GM23338 (cell line): ENCODE measurements at regions not wholly inside any gene's neighbourhood (a gene's known extent, or its start where the extent isn't known, plus 50 kb on each side); places are given as distances from the start of the nearest gene placed in this dataset.

ENCODE experiments used
- ATAC-seq: fragments of 200-7000 bp; cut with Tn5 transposase; 3 replicates; pipeline ENCODE4 v1.9.1; 2020
- DNase-seq: peaks from one replicate; pipeline ENCODE4 v3.0.0-alpha.2; 2015; ENCODE audit warnings: low spot score
- H2AFZ ChIP-seq: fragments of 200-600 bp; sonication (generic); 2 replicates; pipeline ENCODE4 v1.8.0; 2016; ENCODE audit warnings: antibody characterized with exemption, mild to moderate bottlenecking, moderate library complexity
- H3F3A ChIP-seq: fragments of 200-600 bp; sonication (generic); replicated peaks from 2 replicates; pipeline ENCODE4 v1.8.0; 2017; ENCODE audit warnings: antibody characterized with exemption, mixed run types, low read depth
- H3K27ac ChIP-seq: fragments of 200-600 bp; sonication (generic); 2 replicates; pipeline ENCODE4 v1.6.1; 2016; ENCODE audit warnings: low read depth
- H3K27me3 ChIP-seq: fragments of 200-600 bp; sonication (generic); 2 replicates; pipeline ENCODE4 v1.8.0; 2016; ENCODE audit warnings: mild to moderate bottlenecking, mixed run types, moderate library complexity; ENCODE audit not compliant: insufficient read depth
- H3K36me3 ChIP-seq: fragments of 200-600 bp; sonication (generic); 2 replicates; pipeline ENCODE4 v1.8.0; 2016; ENCODE audit warnings: mild to moderate bottlenecking; ENCODE audit not compliant: insufficient read depth
- H3K4me1 ChIP-seq: fragments of 200-600 bp; sonication (generic); 2 replicates; pipeline ENCODE4 v1.8.0; 2016; ENCODE audit warnings: mild to moderate bottlenecking, moderate library complexity; ENCODE audit not compliant: insufficient read depth
- H3K4me2 ChIP-seq: fragments of 200-600 bp; sonication (generic); 2 replicates; pipeline ENCODE4 v1.7.1; 2017; ENCODE audit warnings: mixed run types
- H3K4me3 ChIP-seq: fragments of 200-600 bp; sonication (generic); 2 replicates; pipeline ENCODE4 v1.6.1; 2016; ENCODE audit warnings: mixed run types
- H3K79me2 ChIP-seq: fragments of 200-600 bp; sonication (generic); replicated peaks from 2 replicates; pipeline ENCODE4 v1.8.0; 2017; ENCODE audit warnings: mild to moderate bottlenecking; ENCODE audit not compliant: insufficient read depth
- H3K9me2 ChIP-seq: fragments of 200-600 bp; sonication (generic); 2 replicates; pipeline ENCODE4 v1.8.0; 2017; ENCODE audit not compliant: insufficient read depth
- H4K20me1 ChIP-seq: fragments of 200-600 bp; sonication (generic); replicated peaks from 2 replicates; pipeline ENCODE4 v1.8.0; 2017; ENCODE audit warnings: mild to moderate bottlenecking; ENCODE audit not compliant: insufficient read depth
- H3K27ac Mint-ChIP-seq: 2 replicates; pipeline ENCODE4 v1.8.0; 2020; ENCODE audit warnings: inconsistent platforms, mild to moderate bottlenecking, moderate library complexity, mixed read lengths
- H3K27me3 Mint-ChIP-seq: 3 replicates; pipeline ENCODE4 v1.8.0; 2022; ENCODE audit warnings: low read depth, mild to moderate bottlenecking, moderate library complexity, mixed read lengths, inconsistent platforms; ENCODE audit not compliant: insufficient read depth, poor library complexity
- H3K36me3 Mint-ChIP-seq: 3 replicates; pipeline ENCODE4 v1.8.0; 2021; ENCODE audit warnings: low read depth, mild to moderate bottlenecking, inconsistent platforms, moderate library complexity, mixed read lengths
- H3K4me1 Mint-ChIP-seq: 3 replicates; pipeline ENCODE4 v1.8.0; 2020; ENCODE audit warnings: mild to moderate bottlenecking, inconsistent platforms, mixed read lengths
- H3K4me3 Mint-ChIP-seq: 3 replicates; pipeline ENCODE4 v1.8.0; 2021; ENCODE audit warnings: moderate library complexity, mild to moderate bottlenecking, inconsistent platforms, mixed read lengths
- H3K9me3 Mint-ChIP-seq: 3 replicates; pipeline ENCODE4 v1.8.0; 2020; ENCODE audit warnings: moderate library complexity, mild to moderate bottlenecking, inconsistent platforms, mixed read lengths
- CREB1 ChIP-seq: fragments of 250-450 bp; sonication (Bioruptor Pico); IDR thresholded peaks from 2 replicates; pipeline ENCODE4 v1.5.0; 2020; ENCODE audit warnings: low read depth, mild to moderate bottlenecking, moderate library complexity
- EZH2 ChIP-seq: fragments of 200-600 bp; sonication (generic); IDR thresholded peaks from one replicate; pipeline ENCODE4 v1.8.0; 2017; ENCODE audit warnings: antibody characterized with exemption, mild to moderate bottlenecking, low read depth; ENCODE audit not compliant: unreplicated experiment
- EZH2phosphoT487 ChIP-seq: fragments of 200-600 bp; sonication (generic); IDR thresholded peaks from one replicate; pipeline ENCODE4 v1.8.1; 2018; ENCODE audit warnings: antibody characterized with exemption; ENCODE audit not compliant: unreplicated experiment
- JUNB ChIP-seq: IDR thresholded peaks from one replicate; pipeline ENCODE4 v1.6.1; 2016; ENCODE audit warnings: antibody characterized with exemption; ENCODE audit not compliant: unreplicated experiment
- NANOG ChIP-seq: IDR thresholded peaks from 2 replicates; pipeline ENCODE4 v1.6.1; 2016; ENCODE audit warnings: antibody characterized with exemption, borderline replicate concordance
- POLR2AphosphoS5 ChIP-seq: IDR thresholded peaks from 2 replicates; pipeline ENCODE4 v1.6.1; 2016; ENCODE audit warnings: antibody characterized with exemption, low read depth
- STAT1 ChIP-seq: IDR thresholded peaks from one replicate; pipeline ENCODE4 v1.6.1; 2016; ENCODE audit warnings: antibody characterized with exemption; ENCODE audit not compliant: unreplicated experiment
- ZNF114 ChIP-seq: fragments of 250-450 bp; sonication (Bioruptor Pico); IDR thresholded peaks from 2 replicates; pipeline ENCODE4 v1.5.0; 2020; ENCODE audit warnings: mild to moderate bottlenecking, moderate library complexity
- ZNF331 ChIP-seq: fragments of 250-450 bp; sonication (Bioruptor Pico); IDR thresholded peaks from 2 replicates; pipeline ENCODE4 v1.5.0; 2020; ENCODE audit warnings: low read depth, mild to moderate bottlenecking, moderate library complexity
- TF ChIP-seq, protein P1 (sequence below): IDR thresholded peaks from 2 replicates; pipeline ENCODE4 v1.6.1; 2016; ENCODE audit warnings: antibody characterized with exemption
- TF ChIP-seq, protein P2 (sequence below): IDR thresholded peaks from one replicate; pipeline ENCODE4 v1.6.1; 2018; ENCODE audit warnings: antibody characterized with exemption; ENCODE audit not compliant: unreplicated experiment

DNA sequence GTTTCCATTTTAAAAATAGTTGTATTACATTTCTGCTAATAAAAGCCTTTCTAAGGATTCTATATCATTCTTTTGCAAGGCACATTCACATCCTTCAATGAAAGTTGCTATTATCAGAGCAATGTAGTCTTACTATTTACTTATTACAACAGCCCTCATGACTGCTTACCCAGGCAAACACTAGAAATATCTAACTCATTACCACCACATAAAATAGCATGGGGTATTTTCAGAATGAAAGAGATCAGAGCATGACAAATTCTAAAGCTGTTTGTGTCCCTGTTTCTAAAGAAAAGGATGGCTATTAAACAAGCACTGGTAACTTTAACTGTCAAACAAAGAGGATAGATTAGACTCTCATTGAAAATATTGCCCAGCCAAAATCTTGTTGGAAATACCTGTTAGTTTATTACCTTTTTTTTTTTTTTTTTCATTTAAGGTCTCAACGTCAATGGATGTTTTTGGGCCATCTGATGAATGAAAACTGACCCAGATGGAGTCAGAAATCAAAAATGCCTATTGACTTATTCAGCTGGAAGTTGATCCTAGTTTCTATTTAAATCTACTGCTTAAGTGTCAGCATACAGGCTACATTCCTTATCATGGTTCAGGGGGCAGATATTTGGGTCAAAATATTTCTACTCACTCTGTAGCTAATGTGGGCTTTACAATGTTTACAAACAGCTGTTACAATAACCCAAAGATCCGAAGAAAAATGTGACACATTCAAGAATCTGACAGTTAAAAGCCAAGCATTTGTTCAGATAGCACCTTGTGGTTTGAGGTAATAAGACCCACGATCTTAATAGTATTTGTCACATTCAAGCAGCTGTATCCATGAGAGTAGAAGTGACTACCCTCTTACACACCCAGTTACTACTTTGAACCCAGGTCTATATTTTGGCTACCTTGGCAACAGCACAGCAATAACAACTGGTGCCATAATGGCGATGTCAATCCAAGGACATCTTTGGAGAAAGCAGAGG lies 554.8 kb upstream of the MEF2C start (continued):
- no peak for TF ChIP-seq ZNF114 (CRISPR knock-in tag)
- TF ChIP-seq JUNB = no peak

DNA sequence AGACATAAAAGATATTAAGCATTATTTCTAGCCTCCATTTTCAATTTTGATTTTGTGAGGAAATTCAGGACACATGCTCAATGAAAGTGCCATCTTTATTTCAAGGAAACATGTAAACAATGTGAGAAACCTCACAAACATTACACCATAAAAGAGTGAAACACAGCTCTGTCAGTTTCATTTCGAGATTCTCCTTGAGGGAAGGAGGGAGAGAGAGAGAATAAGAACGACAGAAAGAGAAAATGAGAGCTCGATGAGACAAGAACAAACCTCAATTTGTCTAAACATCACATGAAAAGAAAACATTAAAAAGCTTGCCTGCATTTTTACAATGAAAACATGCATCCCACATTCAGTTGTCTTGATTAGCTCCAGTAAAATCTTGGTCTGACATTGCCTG lies 553.5 kb upstream of the MEF2C start:
- DNase-seq (no peak), ATAC-seq (no peak)
- Histone ChIP-seq H3K27ac (no peak overlapping the region), H3K4me2 (no peak overlapping the region), H3K4me1 (no peaks in the 10 kb centered on the region), H3K4me3 (no peak overlapping the region), H3K27me3 (no peaks in the 10 kb centered on the region), H3K36me3 (no peaks in the 10 kb centered on the region), H3K79me2 (no peaks in the 10 kb centered on the region), H3K9me2 (no peaks in the 10 kb centered on the region), H3F3A (no peaks in the 10 kb centered on the region), H4K20me1 (no peaks in the 10 kb centered on the region), H2AFZ (peak overlapping the region; percentile 69; the same call in 1 of the 2 replicates)
- no peaks in the 10 kb centered on the region for H3K27me3 Mint-ChIP-seq
- peaks cover 11% of the 10 kb centered on the region for H3K4me1 Mint-ChIP-seq
- H3K4me3 Mint-ChIP-seq = no peak overlapping the region
- TF ChIP-seq STAT1 = no peak
- TF ChIP-seq JUNB = no peak
- TF ChIP-seq EZH2phosphoT487 = no peak
- TF ChIP-seq, protein P1, sequence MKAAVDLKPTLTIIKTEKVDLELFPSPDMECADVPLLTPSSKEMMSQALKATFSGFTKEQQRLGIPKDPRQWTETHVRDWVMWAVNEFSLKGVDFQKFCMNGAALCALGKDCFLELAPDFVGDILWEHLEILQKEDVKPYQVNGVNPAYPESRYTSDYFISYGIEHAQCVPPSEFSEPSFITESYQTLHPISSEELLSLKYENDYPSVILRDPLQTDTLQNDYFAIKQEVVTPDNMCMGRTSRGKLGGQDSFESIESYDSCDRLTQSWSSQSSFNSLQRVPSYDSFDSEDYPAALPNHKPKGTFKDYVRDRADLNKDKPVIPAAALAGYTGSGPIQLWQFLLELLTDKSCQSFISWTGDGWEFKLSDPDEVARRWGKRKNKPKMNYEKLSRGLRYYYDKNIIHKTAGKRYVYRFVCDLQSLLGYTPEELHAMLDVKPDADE = no peak
- no peak for TF ChIP-seq ZNF114 (CRISPR knock-in tag)
- TF ChIP-seq POLR2AphosphoS5 = no peak
- TF ChIP-seq ZNF331 (CRISPR knock-in tag) = no peak
- TF ChIP-seq CREB1 (CRISPR knock-in tag) = no peak
- TF ChIP-seq NANOG = no peak
- no peak for TF ChIP-seq EZH2
- TF ChIP-seq, protein P2, sequence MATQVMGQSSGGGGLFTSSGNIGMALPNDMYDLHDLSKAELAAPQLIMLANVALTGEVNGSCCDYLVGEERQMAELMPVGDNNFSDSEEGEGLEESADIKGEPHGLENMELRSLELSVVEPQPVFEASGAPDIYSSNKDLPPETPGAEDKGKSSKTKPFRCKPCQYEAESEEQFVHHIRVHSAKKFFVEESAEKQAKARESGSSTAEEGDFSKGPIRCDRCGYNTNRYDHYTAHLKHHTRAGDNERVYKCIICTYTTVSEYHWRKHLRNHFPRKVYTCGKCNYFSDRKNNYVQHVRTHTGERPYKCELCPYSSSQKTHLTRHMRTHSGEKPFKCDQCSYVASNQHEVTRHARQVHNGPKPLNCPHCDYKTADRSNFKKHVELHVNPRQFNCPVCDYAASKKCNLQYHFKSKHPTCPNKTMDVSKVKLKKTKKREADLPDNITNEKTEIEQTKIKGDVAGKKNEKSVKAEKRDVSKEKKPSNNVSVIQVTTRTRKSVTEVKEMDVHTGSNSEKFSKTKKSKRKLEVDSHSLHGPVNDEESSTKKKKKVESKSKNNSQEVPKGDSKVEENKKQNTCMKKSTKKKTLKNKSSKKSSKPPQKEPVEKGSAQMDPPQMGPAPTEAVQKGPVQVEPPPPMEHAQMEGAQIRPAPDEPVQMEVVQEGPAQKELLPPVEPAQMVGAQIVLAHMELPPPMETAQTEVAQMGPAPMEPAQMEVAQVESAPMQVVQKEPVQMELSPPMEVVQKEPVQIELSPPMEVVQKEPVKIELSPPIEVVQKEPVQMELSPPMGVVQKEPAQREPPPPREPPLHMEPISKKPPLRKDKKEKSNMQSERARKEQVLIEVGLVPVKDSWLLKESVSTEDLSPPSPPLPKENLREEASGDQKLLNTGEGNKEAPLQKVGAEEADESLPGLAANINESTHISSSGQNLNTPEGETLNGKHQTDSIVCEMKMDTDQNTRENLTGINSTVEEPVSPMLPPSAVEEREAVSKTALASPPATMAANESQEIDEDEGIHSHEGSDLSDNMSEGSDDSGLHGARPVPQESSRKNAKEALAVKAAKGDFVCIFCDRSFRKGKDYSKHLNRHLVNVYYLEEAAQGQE = no peak
- no peaks in the 10 kb centered on the region for H3K36me3 Mint-ChIP-seq
- no peak overlapping the region for H3K27ac Mint-ChIP-seq
- H3K9me3 Mint-ChIP-seq = no peaks in the 10 kb centered on the region
